ENCODE measurements at regions not wholly inside any gene's neighbourhood (a gene's known extent, or its start where the extent isn't known, plus 50 kb on each side); places are given as distances from the start of the nearest gene placed in this dataset.

GRCh38 chr10:60566096-60566495 is 176.4 kb upstream of the ANK3 start:
- H3K27me3 ChIP-seq (replicated peaks): no peaks in the 10 kb centered on the region
- H3K36me3 ChIP-seq (replicated peaks): no peaks in the 10 kb centered on the region
- TF ChIP-seq CTCF (IDR thresholded peaks at IDR 0.05; ENCODE audit: low read depth, low read length, missing control alignments): no peak
- no peak for DNase-seq
- in situ Hi-C loops (cut with HindIII; ENCODE audit: low pct_ligation_motif_present, low sequenced_read_pairs): no loop called here
- H3K4me3 ChIP-seq (ENCODE audit: low read depth, low read length): no peak overlapping the region
- H3K27ac ChIP-seq: no peak overlapping the region

- TF ChIP-seq CTCF (IDR thresholded peaks at IDR 0.05; ENCODE audit: low read depth, low read length, missing control alignments): no peak
- H3K27ac ChIP-seq: no peak overlapping the region
- in situ Hi-C loops (cut with HindIII; ENCODE audit: low pct_ligation_motif_present, low sequenced_read_pairs): no loop called here
- H3K27me3 ChIP-seq (replicated peaks): no peaks in the 10 kb centered on the region
- no peaks in the 10 kb centered on the region for H3K36me3 ChIP-seq (replicated peaks)
- no peak overlapping the region for H3K4me3 ChIP-seq (ENCODE audit: low read depth, low read length)
- no peak for DNase-seq
Observed at GRCh38 chr10:60565492-60565891, 175.8 kb upstream of the ANK3 start.

GRCh38 chr10:60564475-60564874 is 174.8 kb upstream of the ANK3 start:
- DNase-seq: no peak
- no peak overlapping the region for H3K4me3 ChIP-seq (ENCODE audit: low read depth, low read length)
- no peaks in the 10 kb centered on the region for H3K27me3 ChIP-seq (replicated peaks)
- no peak for TF ChIP-seq CTCF (IDR thresholded peaks at IDR 0.05; ENCODE audit: low read depth, low read length, missing control alignments)
- no peak overlapping the region for H3K27ac ChIP-seq
- in situ Hi-C loops (cut with HindIII; ENCODE audit: low pct_ligation_motif_present, low sequenced_read_pairs): no loop called here
- no peaks in the 10 kb centered on the region for H3K36me3 ChIP-seq (replicated peaks)

- no peak for TF ChIP-seq CTCF (IDR thresholded peaks at IDR 0.05; ENCODE audit: low read depth, low read length, missing control alignments)
- no peak for DNase-seq
- in situ Hi-C loops (cut with HindIII; ENCODE audit: low pct_ligation_motif_present, low sequenced_read_pairs): no loop called here
Observed at GRCh38 chr10:60560451-60560850, 170.8 kb upstream of the ANK3 start.

GRCh38 chr10:60555700-60556099 is 166.0 kb upstream of the ANK3 start:
- no peaks in the 10 kb centered on the region for H3K36me3 ChIP-seq (replicated peaks)
- no peak overlapping the region for H3K4me3 ChIP-seq (ENCODE audit: low read depth, low read length)
- H3K27ac ChIP-seq: no peak overlapping the region
- in situ Hi-C loops (cut with HindIII; ENCODE audit: low pct_ligation_motif_present, low sequenced_read_pairs): no loop called here
- TF ChIP-seq CTCF (IDR thresholded peaks at IDR 0.05; ENCODE audit: low read depth, low read length, missing control alignments): no peak
- H3K27me3 ChIP-seq (replicated peaks): no peaks in the 10 kb centered on the region
- no peak for DNase-seq

More at GRCh38 chr10:60560451-60560850, 170.8 kb upstream of the ANK3 start:
- Histone ChIP-seq H3K36me3 (replicated peaks) (no peaks in the 10 kb centered on the region), H3K27me3 (replicated peaks) (no peaks in the 10 kb centered on the region), H3K4me3 (ENCODE audit: low read depth, low read length) (no peak overlapping the region), H3K27ac (no peak overlapping the region)

- in situ Hi-C loops (cut with HindIII; ENCODE audit: low pct_ligation_motif_present, low sequenced_read_pairs): no loop called here
- Histone ChIP-seq H3K27me3 (replicated peaks) (no peaks in the 10 kb centered on the region), H3K27ac (no peak overlapping the region), H3K4me3 (ENCODE audit: low read depth, low read length) (no peak overlapping the region), H3K36me3 (replicated peaks) (no peaks in the 10 kb centered on the region)
- TF ChIP-seq CTCF (IDR thresholded peaks at IDR 0.05; ENCODE audit: low read depth, low read length, missing control alignments): peak; percentile 33
- no peak for DNase-seq
Observed at GRCh38 chr10:60549686-60550085, 160.0 kb upstream of the ANK3 start.

All from brain microvascular endothelial cell (primary cell).